GM23338 (cell line): ENCODE measurements at regions not wholly inside any gene's neighbourhood (a gene's known extent, or its start where the extent isn't known, plus 50 kb on each side); places are given as distances from the start of the nearest gene placed in this dataset.

Experiments
- ATAC-seq: fragments of 200-7000 bp; cut with Tn5 transposase; 3 replicates; pipeline ENCODE4 v1.9.1; 2020
- DNase-seq: peaks from one replicate; pipeline ENCODE4 v3.0.0-alpha.2; 2015; ENCODE audit warnings: low spot score
- H2AFZ ChIP-seq: fragments of 200-600 bp; sonication (generic); 2 replicates; pipeline ENCODE4 v1.8.0; 2016; ENCODE audit warnings: antibody characterized with exemption, mild to moderate bottlenecking, moderate library complexity
- H3F3A ChIP-seq: fragments of 200-600 bp; sonication (generic); replicated peaks from 2 replicates; pipeline ENCODE4 v1.8.0; 2017; ENCODE audit warnings: antibody characterized with exemption, mixed run types, low read depth
- H3K27ac ChIP-seq: fragments of 200-600 bp; sonication (generic); 2 replicates; pipeline ENCODE4 v1.6.1; 2016; ENCODE audit warnings: low read depth
- H3K27me3 ChIP-seq: fragments of 200-600 bp; sonication (generic); 2 replicates; pipeline ENCODE4 v1.8.0; 2016; ENCODE audit warnings: mild to moderate bottlenecking, mixed run types, moderate library complexity; ENCODE audit not compliant: insufficient read depth
- H3K36me3 ChIP-seq: fragments of 200-600 bp; sonication (generic); 2 replicates; pipeline ENCODE4 v1.8.0; 2016; ENCODE audit warnings: mild to moderate bottlenecking; ENCODE audit not compliant: insufficient read depth
- H3K4me1 ChIP-seq: fragments of 200-600 bp; sonication (generic); 2 replicates; pipeline ENCODE4 v1.8.0; 2016; ENCODE audit warnings: mild to moderate bottlenecking, moderate library complexity; ENCODE audit not compliant: insufficient read depth
- H3K4me2 ChIP-seq: fragments of 200-600 bp; sonication (generic); 2 replicates; pipeline ENCODE4 v1.7.1; 2017; ENCODE audit warnings: mixed run types
- H3K4me3 ChIP-seq: fragments of 200-600 bp; sonication (generic); 2 replicates; pipeline ENCODE4 v1.6.1; 2016; ENCODE audit warnings: mixed run types
- H3K79me2 ChIP-seq: fragments of 200-600 bp; sonication (generic); replicated peaks from 2 replicates; pipeline ENCODE4 v1.8.0; 2017; ENCODE audit warnings: mild to moderate bottlenecking; ENCODE audit not compliant: insufficient read depth
- H3K9me2 ChIP-seq: fragments of 200-600 bp; sonication (generic); 2 replicates; pipeline ENCODE4 v1.8.0; 2017; ENCODE audit not compliant: insufficient read depth
- H4K20me1 ChIP-seq: fragments of 200-600 bp; sonication (generic); replicated peaks from 2 replicates; pipeline ENCODE4 v1.8.0; 2017; ENCODE audit warnings: mild to moderate bottlenecking; ENCODE audit not compliant: insufficient read depth
- H3K27ac Mint-ChIP-seq: 2 replicates; pipeline ENCODE4 v1.8.0; 2020; ENCODE audit warnings: inconsistent platforms, mild to moderate bottlenecking, moderate library complexity, mixed read lengths
- H3K27me3 Mint-ChIP-seq: 3 replicates; pipeline ENCODE4 v1.8.0; 2022; ENCODE audit warnings: low read depth, mild to moderate bottlenecking, moderate library complexity, mixed read lengths, inconsistent platforms; ENCODE audit not compliant: insufficient read depth, poor library complexity
- H3K36me3 Mint-ChIP-seq: 3 replicates; pipeline ENCODE4 v1.8.0; 2021; ENCODE audit warnings: low read depth, mild to moderate bottlenecking, inconsistent platforms, moderate library complexity, mixed read lengths
- H3K4me1 Mint-ChIP-seq: 3 replicates; pipeline ENCODE4 v1.8.0; 2020; ENCODE audit warnings: mild to moderate bottlenecking, inconsistent platforms, mixed read lengths
- H3K4me3 Mint-ChIP-seq: 3 replicates; pipeline ENCODE4 v1.8.0; 2021; ENCODE audit warnings: moderate library complexity, mild to moderate bottlenecking, inconsistent platforms, mixed read lengths
- H3K9me3 Mint-ChIP-seq: 3 replicates; pipeline ENCODE4 v1.8.0; 2020; ENCODE audit warnings: moderate library complexity, mild to moderate bottlenecking, inconsistent platforms, mixed read lengths
- CREB1 ChIP-seq: fragments of 250-450 bp; sonication (Bioruptor Pico); IDR thresholded peaks from 2 replicates; pipeline ENCODE4 v1.5.0; 2020; ENCODE audit warnings: low read depth, mild to moderate bottlenecking, moderate library complexity
- CTCF ChIP-seq, 2 experiments: fragments of 200-600 bp in 1 of 2; sonication (generic) in 1 of 2; conservative IDR thresholded peaks; 2 replicates each; pipeline versions ENCODE4 v1.5.1 to v1.6.1; 2016 to 2017; ENCODE audit warnings: antibody characterized with exemption in 2 of 2, low read depth in 2 of 2, mild to moderate bottlenecking in 2 of 2, moderate library complexity in 1 of 2
- ETS1 ChIP-seq: IDR thresholded peaks from 2 replicates; pipeline ENCODE4 v1.6.1; 2016; ENCODE audit warnings: antibody characterized with exemption
- EZH2 ChIP-seq: fragments of 200-600 bp; sonication (generic); IDR thresholded peaks from one replicate; pipeline ENCODE4 v1.8.0; 2017; ENCODE audit warnings: antibody characterized with exemption, mild to moderate bottlenecking, low read depth; ENCODE audit not compliant: unreplicated experiment
- EZH2phosphoT487 ChIP-seq: fragments of 200-600 bp; sonication (generic); IDR thresholded peaks from one replicate; pipeline ENCODE4 v1.8.1; 2018; ENCODE audit warnings: antibody characterized with exemption; ENCODE audit not compliant: unreplicated experiment
- JUNB ChIP-seq: IDR thresholded peaks from one replicate; pipeline ENCODE4 v1.6.1; 2016; ENCODE audit warnings: antibody characterized with exemption; ENCODE audit not compliant: unreplicated experiment
- POLR2AphosphoS5 ChIP-seq: IDR thresholded peaks from 2 replicates; pipeline ENCODE4 v1.6.1; 2016; ENCODE audit warnings: antibody characterized with exemption, low read depth
- REST ChIP-seq: IDR thresholded peaks from one replicate; pipeline ENCODE4 v1.6.1; 2018; ENCODE audit warnings: antibody characterized with exemption; ENCODE audit not compliant: unreplicated experiment
- STAT1 ChIP-seq: IDR thresholded peaks from one replicate; pipeline ENCODE4 v1.6.1; 2016; ENCODE audit warnings: antibody characterized with exemption; ENCODE audit not compliant: unreplicated experiment
- ZNF114 ChIP-seq: fragments of 250-450 bp; sonication (Bioruptor Pico); IDR thresholded peaks from 2 replicates; pipeline ENCODE4 v1.5.0; 2020; ENCODE audit warnings: mild to moderate bottlenecking, moderate library complexity

DNA sequence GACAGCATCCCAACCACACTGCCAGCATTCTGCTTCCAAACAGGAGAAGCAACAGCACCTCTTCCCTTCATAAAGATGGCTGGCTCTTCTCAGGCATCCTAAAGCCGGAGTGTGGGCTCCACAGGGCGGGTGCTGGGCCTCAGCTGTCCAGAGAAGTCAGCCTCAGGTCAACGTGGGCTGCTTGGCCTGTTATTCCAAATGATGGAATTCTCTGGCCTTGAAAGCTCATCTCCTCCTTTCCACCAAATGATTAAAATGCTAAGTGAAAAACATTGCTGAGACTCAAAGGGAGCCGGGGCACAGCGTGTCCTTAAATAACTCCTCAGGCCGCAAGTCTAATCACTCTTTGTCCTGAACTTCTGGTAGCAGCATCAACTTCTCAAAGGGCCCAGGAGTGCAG lies 53.1 kb upstream of the CPXM2 start:
- Histone ChIP-seq H2AFZ (no peak overlapping the region), H3K4me3 (no peak overlapping the region), H4K20me1 (no peaks in the 10 kb centered on the region), H3K27me3 (no peaks in the 10 kb centered on the region), H3K4me1 (0 out of 2 replicates have a peak, but pooled peaks cover 3% of the 10 kb centered on the region), H3K27ac (no peak overlapping the region), H3K4me2 (no peak overlapping the region), H3K36me3 (no peaks in the 10 kb centered on the region), H3F3A (no peaks in the 10 kb centered on the region), H3K79me2 (no peaks in the 10 kb centered on the region), H3K9me2 (no peaks in the 10 kb centered on the region)
- Mint-ChIP-seq H3K36me3 (no peaks in the 10 kb centered on the region), H3K27ac (no peak overlapping the region), H3K9me3 (no peaks in the 10 kb centered on the region; the same call in 2 of the 3 replicates), H3K4me1 (peaks cover 23% of the 10 kb centered on the region), H3K27me3 (peaks cover 4% of the 10 kb centered on the region), H3K4me3 (no peak overlapping the region)
- no peak for TF ChIP-seq ZNF114 (CRISPR knock-in tag)
- no peak for TF ChIP-seq STAT1
- no peak for TF ChIP-seq CTCF (conservative IDR thresholded peaks at IDR 0.05; ENCODE audit: low read depth in 2 of 2)
- TF ChIP-seq POLR2AphosphoS5 = no peak
- TF ChIP-seq CREB1 (CRISPR knock-in tag) = no peak
- no peak for TF ChIP-seq JUNB
- no peak for TF ChIP-seq EZH2
- no peak for DNase-seq
- no peak for ATAC-seq

GRCh38 chr10:123943307-123943706 lies 51.7 kb upstream of the CPXM2 start:
- no peak for DNase-seq
- no peak overlapping the region for H3K4me2 ChIP-seq
- H2AFZ ChIP-seq = no peak overlapping the region
- TF ChIP-seq EZH2phosphoT487 (no peak), REST (no peak), EZH2 (no peak), ETS1 (no peak), STAT1 (no peak), POLR2AphosphoS5 (no peak), JUNB (no peak)
- peaks cover 21% of the 10 kb centered on the region for H3K4me1 Mint-ChIP-seq
- H3K4me3 ChIP-seq = no peak overlapping the region
- no peaks in the 10 kb centered on the region for H3K4me1 ChIP-seq
- H4K20me1 ChIP-seq = no peaks in the 10 kb centered on the region
- H3F3A ChIP-seq = no peaks in the 10 kb centered on the region
- H3K27ac Mint-ChIP-seq = no peak overlapping the region
- no peaks in the 10 kb centered on the region for H3K27me3 ChIP-seq
- H3K36me3 Mint-ChIP-seq = no peaks in the 10 kb centered on the region
- no peaks in the 10 kb centered on the region; the same call in 2 of the 3 replicates for H3K9me3 Mint-ChIP-seq
- no peak for ATAC-seq
- H3K9me2 ChIP-seq = no peaks in the 10 kb centered on the region
- H3K27ac ChIP-seq = no peak overlapping the region
- H3K4me3 Mint-ChIP-seq = no peak overlapping the region
- no peaks in the 10 kb centered on the region for H3K79me2 ChIP-seq
- H3K36me3 ChIP-seq = no peaks in the 10 kb centered on the region
- H3K27me3 Mint-ChIP-seq = peaks cover 4% of the 10 kb centered on the region
